HG03108 (cell line): ENCODE measurements at regions not wholly inside any gene's neighbourhood (a gene's known extent, or its start where the extent isn't known, plus 50 kb on each side); places are given as distances from the start of the nearest gene placed in this dataset.
"Not testable (repeated sequence)": the region's sequence is repeated elsewhere in the genome, so short reads cannot be mapped to it uniquely, and the experiment has no call there.

ENCODE experiments used
- ATAC-seq: cut with Tn5 transposase; IDR thresholded peaks from one replicate; pipeline ENCODE4 v1.9.1; 2021; ENCODE audit warnings: moderate library complexity; ENCODE audit not compliant: unreplicated experiment

- no peak for ATAC-seq
Measured at GRCh38 chr22:49347376-49347775, 480.3 kb downstream of the BRD1 start.

- ATAC-seq, result no peak
Measured at GRCh38 chr22:49345896-49346295, 481.8 kb downstream of the BRD1 start.

GRCh38 chr22:49344656-49345055 lies 483.0 kb downstream of the BRD1 start:
- no peak for ATAC-seq

- ATAC-seq, result no peak
Measured at GRCh38 chr22:49344161-49344560, 483.5 kb downstream of the BRD1 start.

GRCh38 chr22:49340406-49340805 lies 487.3 kb downstream of the BRD1 start:
- no peak for ATAC-seq

- not testable (repeated sequence) for ATAC-seq
Measured at GRCh38 chr22:49336483-49336882, 491.2 kb downstream of the BRD1 start.

GRCh38 chr22:49334976-49335375 lies 492.7 kb downstream of the BRD1 start:
- no peak for ATAC-seq

GRCh38 chr22:49334449-49334789 lies 493.3 kb downstream of the BRD1 start:
- ATAC-seq, result no peak

GRCh38 chr22:49333206-49333605 lies 494.5 kb downstream of the BRD1 start:
- ATAC-seq, result no peak

- ATAC-seq, result no peak
Measured at GRCh38 chr22:49332691-49333090, 495.0 kb downstream of the BRD1 start.

- ATAC-seq, result no peak
Measured at GRCh38 chr22:49331878-49332277, 495.8 kb downstream of the BRD1 start.

GRCh38 chr22:49331223-49331815 lies 496.4 kb downstream of the BRD1 start:
- ATAC-seq, result no peak

- ATAC-seq, result no peak
Measured at GRCh38 chr22:49330421-49331222, 497.1 kb downstream of the BRD1 start.

- no peak for ATAC-seq
Measured at GRCh38 chr22:49329636-49330035, 498.0 kb downstream of the BRD1 start.

GRCh38 chr22:49328630-49329405 lies 498.9 kb downstream of the BRD1 start:
- no peak for ATAC-seq

GRCh38 chr22:49328118-49328475 lies 499.6 kb downstream of the BRD1 start:
- no peak for ATAC-seq

GRCh38 chr22:49327411-49328117 lies 500.1 kb downstream of the BRD1 start:
- ATAC-seq, result no peak

GRCh38 chr22:49326558-49326957 lies 501.1 kb downstream of the BRD1 start:
- ATAC-seq, result no peak

- no peak for ATAC-seq
Measured at GRCh38 chr22:49325531-49326395, 501.9 kb downstream of the BRD1 start.
